AG04449 (cell line): ENCODE measurements at regions not wholly inside any gene's neighbourhood (a gene's known extent, or its start where the extent isn't known, plus 50 kb on each side); places are given as distances from the start of the nearest gene placed in this dataset.

Experiments
- CTCF ChIA-PET: fragments of 350-600 bp; formaldehyde crosslinking; extraction: SDS; loops from one replicate; lab custom pipeline; 2021; ENCODE audit warnings: antibody characterized with exemption; lab: Yijun Ruan, JAX
- POLR2A ChIA-PET: fragments of 400-600, 350-600 bp; formaldehyde crosslinking; extraction: SDS; loops from one replicate; lab custom pipeline; 2020; ENCODE audit warnings: antibody characterized with exemption, inconsistent platforms; lab: Yijun Ruan, JAX
- DNase-seq: peaks from one replicate; pipeline ENCODE4 v3.0.0-alpha.2; 2010; ENCODE audit warnings: low read depth, low spot score
- H3K4me3 ChIP-seq: 2 replicates; pipeline ENCODE4 v1.5.1; 2011; ENCODE audit warnings: low read depth, mild to moderate bottlenecking, control low read depth, low read length
- TF ChIP-seq, protein P1 (sequence below): IDR thresholded peaks from one replicate; pipeline ENCODE4 v1.5.1; 2011; ENCODE audit warnings: mild to moderate bottlenecking, moderate library complexity, low read length, control low read depth, inconsistent platforms; ENCODE audit not compliant: insufficient read depth; ENCODE audit errors: missing control alignments

- no peak for DNase-seq
- ChIA-PET POLR2A (no interaction called here), CTCF (no interaction called here)
- TF ChIP-seq, protein P1, sequence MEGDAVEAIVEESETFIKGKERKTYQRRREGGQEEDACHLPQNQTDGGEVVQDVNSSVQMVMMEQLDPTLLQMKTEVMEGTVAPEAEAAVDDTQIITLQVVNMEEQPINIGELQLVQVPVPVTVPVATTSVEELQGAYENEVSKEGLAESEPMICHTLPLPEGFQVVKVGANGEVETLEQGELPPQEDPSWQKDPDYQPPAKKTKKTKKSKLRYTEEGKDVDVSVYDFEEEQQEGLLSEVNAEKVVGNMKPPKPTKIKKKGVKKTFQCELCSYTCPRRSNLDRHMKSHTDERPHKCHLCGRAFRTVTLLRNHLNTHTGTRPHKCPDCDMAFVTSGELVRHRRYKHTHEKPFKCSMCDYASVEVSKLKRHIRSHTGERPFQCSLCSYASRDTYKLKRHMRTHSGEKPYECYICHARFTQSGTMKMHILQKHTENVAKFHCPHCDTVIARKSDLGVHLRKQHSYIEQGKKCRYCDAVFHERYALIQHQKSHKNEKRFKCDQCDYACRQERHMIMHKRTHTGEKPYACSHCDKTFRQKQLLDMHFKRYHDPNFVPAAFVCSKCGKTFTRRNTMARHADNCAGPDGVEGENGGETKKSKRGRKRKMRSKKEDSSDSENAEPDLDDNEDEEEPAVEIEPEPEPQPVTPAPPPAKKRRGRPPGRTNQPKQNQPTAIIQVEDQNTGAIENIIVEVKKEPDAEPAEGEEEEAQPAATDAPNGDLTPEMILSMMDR: no peak
- H3K4me3 ChIP-seq: no peak overlapping the region
Measured at GRCh38 chr7:1348823-1349335, 110.4 kb downstream of the MICALL2 start.

GRCh38 chr7:1349351-1349761 is 109.9 kb downstream of the MICALL2 start:
- no peak overlapping the region for H3K4me3 ChIP-seq
- TF ChIP-seq, protein P1: no peak
- no peak for DNase-seq
- ChIA-PET CTCF (no interaction called here), POLR2A (no interaction called here)

- TF ChIP-seq, protein P1: no peak
- ChIA-PET CTCF (no interaction called here), POLR2A (no interaction called here)
- no peak overlapping the region for H3K4me3 ChIP-seq
- no peak for DNase-seq
Measured at GRCh38 chr7:1351881-1352625, 107.2 kb downstream of the MICALL2 start.

DNA sequence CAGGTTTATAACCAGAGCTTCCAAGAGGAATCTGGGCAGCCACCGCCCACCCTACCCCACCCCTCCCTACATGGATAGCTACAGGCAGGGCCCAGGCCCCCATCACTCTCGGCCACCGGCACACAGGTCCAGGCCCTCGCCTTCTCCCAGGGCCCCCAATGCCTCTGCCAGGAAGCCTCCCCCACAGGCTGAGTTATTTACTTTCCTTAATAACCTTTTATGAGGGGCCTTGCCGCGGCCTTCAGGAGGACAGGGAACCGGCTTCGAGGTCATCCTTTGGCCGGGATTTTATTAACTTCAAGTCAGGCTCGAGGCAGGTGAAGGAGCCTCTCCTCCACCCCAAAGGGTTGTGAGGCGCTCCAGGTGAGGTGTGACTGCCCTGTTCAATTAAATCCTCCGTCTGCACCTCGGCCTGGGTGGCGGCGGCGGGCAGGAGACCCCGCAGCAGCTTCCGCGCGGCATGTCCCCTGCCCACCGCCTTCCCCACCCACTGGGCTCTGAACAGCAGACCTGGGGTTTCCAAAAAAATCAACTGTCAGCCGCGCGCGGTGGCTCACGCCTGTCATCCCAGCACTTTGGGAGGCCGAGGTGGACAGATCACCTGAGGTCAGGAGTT is 106.5 kb downstream of the MICALL2 start:
- TF ChIP-seq, protein P1: no peak

DNA sequence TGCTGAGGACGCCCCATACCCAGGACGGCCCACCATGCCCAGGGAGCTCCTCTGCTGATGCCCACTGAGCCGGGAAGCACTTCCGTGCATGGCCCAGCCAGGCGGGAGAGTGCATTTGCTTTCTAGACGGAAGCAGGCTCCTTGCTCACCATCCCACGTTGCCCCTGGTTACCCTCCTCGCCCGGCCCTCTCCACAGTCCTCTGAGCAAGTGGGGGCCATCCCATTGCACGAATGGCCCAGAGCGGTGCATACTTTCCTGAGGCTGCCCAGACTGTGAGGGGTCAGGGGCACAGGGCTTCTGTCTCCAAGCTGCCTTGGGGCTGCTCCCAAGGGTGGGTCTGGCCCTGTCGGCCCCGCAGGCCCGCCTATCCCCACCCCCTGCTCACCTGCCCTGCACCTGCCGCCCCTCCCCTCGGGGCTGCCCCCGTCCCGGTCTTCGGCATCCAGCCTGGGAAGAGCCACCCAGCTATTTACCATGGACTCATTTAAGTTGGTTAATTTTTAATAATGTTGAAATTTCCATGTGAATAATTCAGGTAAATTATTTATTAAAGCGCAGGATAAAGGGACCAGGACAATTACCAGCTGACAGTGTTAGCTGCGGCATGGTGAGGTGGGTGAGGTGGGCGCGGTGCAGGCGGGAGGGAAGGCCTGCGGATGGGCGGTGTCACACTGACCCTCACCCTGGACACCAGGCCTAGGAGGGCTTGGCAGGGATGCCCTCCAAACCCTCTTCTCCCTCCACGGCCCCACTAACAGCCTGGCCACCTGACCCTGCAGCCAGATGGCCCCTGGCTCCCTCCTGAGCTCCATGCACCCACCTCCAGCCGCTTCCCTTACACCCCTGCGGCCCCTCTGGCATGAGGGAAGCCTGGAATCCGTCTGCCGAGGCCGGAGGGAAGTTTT is 104.4 kb downstream of the MICALL2 start:
- H3K4me3 ChIP-seq: no peak overlapping the region
- POLR2A ChIA-PET: no interaction called here
- CTCF ChIA-PET: interaction anchor here (1.2 kb wide), 1 partner anchor 11 kb away, joined by 4 read pairs; no protein-coding TSS in a partner anchor
- TF ChIP-seq, protein P1: no peak
- no peak for DNase-seq

More for the DNA sequence above, 106.5 kb downstream of the MICALL2 start:
- ChIA-PET POLR2A (no interaction called here), CTCF (no interaction called here)
- DNase-seq: no peak
- no peak overlapping the region for H3K4me3 ChIP-seq
